ENCODE measurements at regions not wholly inside any gene's neighbourhood (a gene's known extent, or its start where the extent isn't known, plus 50 kb on each side); places are given as distances from the start of the nearest gene placed in this dataset.
A peak's percentile ranks its signal among the peaks of the same experiment; 100 is the strongest.
"Not testable (repeated sequence)": the region's sequence is repeated elsewhere in the genome, so short reads cannot be mapped to it uniquely, and the experiment has no call there.

GRCh38 chr2:446963-447530 lies 159.2 kb upstream of the ALKAL2 start:
- no peak for DNase-seq (ENCODE audit: low read depth)

DNA sequence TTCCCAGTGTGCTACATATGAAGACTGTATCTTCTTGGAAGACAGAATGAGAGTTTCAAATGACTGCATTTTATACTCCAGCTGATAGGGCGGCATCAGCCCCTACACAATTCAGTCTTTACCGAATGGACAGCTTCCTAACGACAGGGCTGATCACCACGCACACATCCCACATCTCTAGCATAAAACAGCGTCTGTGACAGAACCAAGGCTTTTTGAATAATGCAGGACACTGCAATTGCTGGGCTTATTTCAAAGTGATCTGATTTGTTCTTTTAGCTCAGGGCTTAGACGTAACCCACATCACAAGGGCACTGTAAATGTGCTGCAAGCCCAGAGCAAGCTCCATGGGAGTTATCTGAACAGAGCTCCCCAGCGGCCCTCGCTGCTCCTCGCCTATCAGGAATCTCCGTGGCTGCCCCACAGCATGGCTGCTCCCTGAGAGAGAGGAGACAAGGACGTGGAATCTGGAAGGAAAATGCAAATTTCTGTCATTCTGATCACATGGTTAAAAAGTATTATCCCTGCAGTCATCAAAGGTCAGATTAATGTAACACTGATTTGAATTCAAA lies 158.5 kb upstream of the ALKAL2 start:
- DNase-seq (ENCODE audit: low read depth) = no peak

DNA sequence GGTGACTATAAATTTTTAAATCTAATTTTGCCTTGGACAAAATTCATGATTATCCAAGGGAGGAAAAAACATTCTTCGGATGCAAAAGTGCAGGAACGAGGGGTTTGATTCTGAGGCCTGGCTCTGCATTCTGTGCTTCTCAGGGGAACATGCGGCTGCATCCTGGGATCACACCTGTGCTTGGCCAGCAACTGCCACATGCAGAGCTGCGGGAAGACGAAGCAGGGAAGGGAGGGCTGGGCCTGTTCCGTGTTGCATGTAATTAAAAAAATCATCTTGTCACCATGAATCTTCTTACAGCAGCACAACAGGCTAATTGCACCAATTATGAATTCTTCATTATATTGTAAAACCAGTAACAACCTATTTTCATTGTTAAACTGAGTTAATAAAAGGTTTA lies 158.0 kb upstream of the ALKAL2 start:
- no peak for DNase-seq (ENCODE audit: low read depth)

- DNase-seq (ENCODE audit: low read depth) = no peak
Measured at GRCh38 chr2:444937-445884, 157.3 kb upstream of the ALKAL2 start.

GRCh38 chr2:443741-444140 lies 155.8 kb upstream of the ALKAL2 start:
- no peak for DNase-seq (ENCODE audit: low read depth)

DNA sequence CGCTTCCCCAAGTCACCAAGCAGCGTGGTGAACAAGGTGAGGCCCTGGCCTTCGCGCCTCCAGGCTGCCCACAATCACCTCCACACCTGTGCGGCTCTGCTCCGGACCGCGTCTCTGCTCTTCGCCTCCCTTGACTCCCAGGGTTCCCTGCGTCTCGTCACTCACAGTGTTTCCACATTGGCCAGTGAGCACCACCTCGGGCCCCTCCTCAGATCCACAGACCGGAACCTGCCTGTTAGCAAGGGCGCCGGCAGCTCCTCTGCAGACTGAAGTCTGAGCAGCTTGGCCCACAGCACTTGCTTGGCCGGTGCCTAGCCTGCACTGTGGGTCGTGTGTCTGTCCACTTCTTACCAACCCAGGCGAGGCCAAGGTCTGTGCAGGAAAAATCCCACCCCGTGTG lies 155.3 kb upstream of the ALKAL2 start:
- DNase-seq (ENCODE audit: low read depth) = no peak

DNA sequence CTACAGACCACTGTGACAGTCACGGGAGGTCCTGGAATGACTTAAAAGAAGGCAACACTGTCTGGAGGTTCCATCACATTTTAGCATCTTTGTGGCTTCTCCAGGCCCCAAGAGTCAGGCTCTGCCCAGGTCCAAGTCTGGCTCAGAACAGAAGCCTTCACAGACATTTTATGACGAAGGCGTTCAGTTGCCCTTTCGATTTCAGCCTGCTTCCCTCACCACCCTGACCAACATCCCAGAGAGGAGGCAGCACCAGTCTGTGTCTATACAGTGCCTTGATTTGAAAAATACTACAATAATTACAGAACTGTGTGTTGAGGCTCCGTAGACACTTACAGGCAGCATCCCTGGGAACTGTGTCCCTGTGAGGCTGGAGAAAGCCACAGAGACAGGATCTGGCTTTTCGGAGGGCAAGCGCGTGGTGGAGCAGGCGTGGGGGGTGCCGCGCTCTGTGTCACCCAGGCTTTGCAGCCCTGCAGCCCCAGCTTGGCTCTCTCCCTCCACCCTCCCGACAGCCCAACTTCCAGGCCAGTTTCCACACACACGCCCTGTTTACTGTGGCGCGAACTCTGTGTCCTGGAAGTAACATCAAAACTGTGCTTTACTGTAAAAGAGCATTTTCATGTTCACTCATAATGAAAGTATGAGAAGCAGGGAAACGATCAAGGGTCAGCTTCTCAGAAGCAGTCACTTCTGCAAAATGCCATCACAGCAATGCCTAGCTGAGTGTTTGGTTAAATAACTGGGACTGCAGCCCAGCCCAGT lies 153.5 kb upstream of the ALKAL2 start:
- DNase-seq (ENCODE audit: low read depth) = no peak

- DNase-seq (ENCODE audit: low read depth) = no peak
Measured at GRCh38 chr2:440403-440740, 152.5 kb upstream of the ALKAL2 start.

GRCh38 chr2:439556-440402 lies 151.9 kb upstream of the ALKAL2 start:
- DNase-seq (ENCODE audit: low read depth) = no peak

GRCh38 chr2:439077-439476 lies 151.2 kb upstream of the ALKAL2 start:
- no peak for DNase-seq (ENCODE audit: low read depth)

GRCh38 chr2:437756-438393 lies 150.0 kb upstream of the ALKAL2 start:
- peak; percentile 13 for DNase-seq (ENCODE audit: low read depth)

DNA sequence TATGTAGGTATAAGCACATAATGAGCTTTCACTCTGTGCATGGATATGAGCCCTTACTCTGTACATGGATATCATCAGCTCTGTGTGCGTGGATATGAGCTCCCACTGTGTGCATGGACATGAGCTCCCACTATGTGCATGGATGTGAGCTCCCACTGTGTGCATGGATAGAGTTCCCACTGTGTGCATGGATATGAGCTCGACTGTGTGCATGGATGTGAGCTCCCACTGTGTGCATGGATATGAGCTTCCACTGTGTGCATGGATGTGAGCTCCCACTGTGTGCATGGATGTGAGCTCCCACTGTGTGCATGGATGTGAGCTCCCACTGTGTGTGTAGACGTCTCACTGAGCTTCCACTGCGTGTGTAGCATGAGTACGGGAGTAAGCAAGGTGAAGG lies 149.3 kb upstream of the ALKAL2 start:
- DNase-seq (ENCODE audit: low read depth) = no peak

- DNase-seq (ENCODE audit: low read depth) = no peak
Measured at GRCh38 chr2:436205-436604, 148.3 kb upstream of the ALKAL2 start.

DNA sequence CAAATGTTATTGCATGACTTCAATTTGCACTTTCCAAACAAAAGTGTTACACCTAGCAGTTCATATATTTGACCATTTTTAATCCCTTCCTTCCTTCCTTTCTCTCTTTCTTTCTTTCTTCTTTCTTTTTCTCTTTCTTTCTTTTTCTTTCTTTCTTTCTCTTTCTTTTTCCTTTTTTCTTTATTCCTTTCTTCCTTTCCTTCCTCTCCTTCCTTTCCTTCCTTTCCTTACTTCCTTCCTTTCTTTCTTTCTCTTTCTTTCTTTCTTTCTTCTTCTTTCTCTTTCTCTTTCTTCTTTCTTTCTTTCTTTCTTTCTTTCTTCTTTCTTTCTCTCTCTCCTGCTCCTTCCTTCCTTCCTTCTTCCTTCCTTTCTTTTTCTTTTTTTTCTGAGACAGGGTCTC lies 146.7 kb upstream of the ALKAL2 start:
- DNase-seq (ENCODE audit: low read depth) = no peak

DNA sequence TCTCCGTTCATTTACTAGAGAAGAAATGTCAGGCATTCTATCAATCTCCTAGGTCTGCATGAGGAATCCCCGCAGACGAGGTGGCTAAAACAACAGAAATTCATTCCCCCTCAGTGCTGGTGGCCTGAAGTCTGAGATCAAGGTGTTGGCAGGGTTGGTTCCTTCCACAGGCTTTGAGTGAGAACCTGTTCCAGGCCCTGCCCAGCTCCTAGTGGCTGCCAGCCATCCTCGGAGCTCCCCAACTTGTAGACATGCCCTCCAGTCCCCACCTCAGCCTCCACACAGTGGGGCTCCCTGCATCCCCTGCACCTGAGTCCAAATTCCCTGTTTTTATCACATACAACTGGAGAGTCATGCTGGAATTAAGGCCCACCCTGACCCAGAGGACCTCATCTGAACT lies 145.3 kb upstream of the ALKAL2 start:
- DNase-seq (ENCODE audit: low read depth) = no peak

GRCh38 chr2:430291-431040 lies 142.6 kb upstream of the ALKAL2 start:
- DNase-seq (ENCODE audit: low read depth) = no peak

- DNase-seq (ENCODE audit: low read depth) = no peak
Measured at GRCh38 chr2:429575-430254, 141.8 kb upstream of the ALKAL2 start.

DNA sequence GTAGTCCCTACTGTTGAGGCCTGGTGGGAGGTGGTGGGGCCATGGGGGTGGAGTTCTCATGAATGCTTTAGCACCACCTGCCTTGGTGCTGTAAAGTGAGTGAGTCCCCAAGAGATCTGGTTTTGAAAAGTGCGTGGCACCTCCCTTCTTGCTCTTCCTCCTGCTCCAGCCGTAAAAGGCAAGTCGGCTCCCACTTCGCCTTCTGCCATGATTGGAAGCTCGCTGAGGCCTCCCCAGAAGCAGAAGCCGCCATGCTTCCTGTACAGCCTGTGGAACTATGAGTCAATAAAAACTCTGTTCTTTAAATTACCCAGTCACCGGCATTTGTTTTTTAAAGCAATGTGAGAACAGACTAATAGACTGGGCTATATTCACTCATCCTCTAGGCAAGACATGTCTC lies 141.3 kb upstream of the ALKAL2 start:
- DNase-seq (ENCODE audit: low read depth) = no peak

- DNase-seq (ENCODE audit: low read depth) = no peak
Measured at GRCh38 chr2:428591-428990, 140.7 kb upstream of the ALKAL2 start.

- not testable (repeated sequence) for DNase-seq (ENCODE audit: low read depth)
Measured at GRCh38 chr2:426696-427095, 138.8 kb upstream of the ALKAL2 start.

Data from stimulated activated CD4-positive, alpha-beta T cell treated with anti-CD3 and anti-CD28 coated beads, Interleukin-2, amount 100 ng/mL, for 4 hours (primary cell).